ENCODE measurements at regions not wholly inside any gene's neighbourhood (a gene's known extent, or its start where the extent isn't known, plus 50 kb on each side); places are given as distances from the start of the nearest gene placed in this dataset.
"Not testable (repeated sequence)": the region's sequence is repeated elsewhere in the genome, so short reads cannot be mapped to it uniquely, and the experiment has no call there.

DNA sequence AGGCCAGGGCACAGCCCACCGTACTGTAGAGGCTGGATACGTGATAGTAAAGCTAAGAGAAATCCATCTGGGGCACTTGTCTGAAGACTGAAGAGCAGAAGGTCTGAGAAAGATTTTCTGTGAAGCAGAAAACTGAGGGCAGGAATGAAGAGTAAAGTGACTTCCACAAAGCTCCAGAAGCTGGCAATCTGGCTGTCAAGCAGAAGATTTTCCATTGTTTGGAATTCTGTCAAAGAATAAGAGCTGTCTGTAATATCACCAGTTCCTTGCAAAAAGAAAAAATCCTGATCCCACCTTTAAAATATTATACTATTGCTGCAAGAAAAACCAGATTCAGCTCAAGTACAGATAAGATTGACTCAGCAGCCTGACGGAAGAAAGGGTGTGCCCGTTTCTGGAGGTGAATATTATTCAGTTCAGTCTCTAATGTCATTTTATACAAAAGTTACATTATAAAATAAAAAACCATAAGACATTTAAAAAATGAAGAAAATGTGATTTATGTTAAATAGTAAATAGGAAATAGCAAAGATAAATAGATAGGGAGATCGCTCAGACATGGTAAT is 550.4 kb upstream of the SGO1 start:
- no peak for DNase-seq (ENCODE audit: low read depth in 2 of 2)

DNA sequence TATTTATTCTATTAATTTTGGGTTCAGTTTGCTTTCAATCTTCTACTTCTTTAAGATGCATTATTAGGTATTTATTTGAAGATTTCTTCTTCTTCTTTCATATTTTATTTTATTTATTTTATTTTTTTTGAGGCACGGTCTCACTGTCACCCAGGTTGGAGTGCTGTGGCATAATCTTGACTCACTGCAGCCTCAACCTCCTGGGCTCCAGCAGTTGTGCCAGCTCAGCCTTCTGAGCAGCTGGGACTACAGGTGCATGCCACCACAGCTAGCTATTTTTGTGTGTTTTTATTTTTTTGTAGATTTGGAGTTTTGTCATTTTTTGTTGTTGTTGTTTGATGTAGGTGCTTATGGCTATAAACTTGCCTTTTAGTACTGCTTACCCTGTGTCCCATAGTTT is 543.2 kb upstream of the SGO1 start:
- DNase-seq (ENCODE audit: low read depth in 2 of 2), result no peak

DNA sequence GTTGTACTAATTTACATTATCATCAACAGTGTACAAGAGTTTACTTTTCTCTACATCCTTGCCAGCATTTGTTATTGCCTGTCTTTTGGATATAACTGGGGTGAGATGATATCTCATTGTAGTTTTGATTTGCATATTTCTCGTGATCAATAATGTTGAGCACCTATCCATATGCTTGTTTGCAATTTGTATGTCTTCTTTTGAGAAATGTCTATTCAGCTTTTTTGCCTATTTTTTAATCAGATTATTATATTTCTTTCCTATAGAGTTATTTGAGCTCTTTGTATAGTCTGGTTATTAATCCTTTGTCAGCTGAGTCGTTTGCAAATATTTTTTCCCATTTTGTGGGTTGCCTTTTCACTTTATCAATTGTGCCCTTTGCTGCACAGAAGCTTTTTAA is 540.8 kb upstream of the SGO1 start:
- no peak for DNase-seq (ENCODE audit: low read depth in 2 of 2)

DNA sequence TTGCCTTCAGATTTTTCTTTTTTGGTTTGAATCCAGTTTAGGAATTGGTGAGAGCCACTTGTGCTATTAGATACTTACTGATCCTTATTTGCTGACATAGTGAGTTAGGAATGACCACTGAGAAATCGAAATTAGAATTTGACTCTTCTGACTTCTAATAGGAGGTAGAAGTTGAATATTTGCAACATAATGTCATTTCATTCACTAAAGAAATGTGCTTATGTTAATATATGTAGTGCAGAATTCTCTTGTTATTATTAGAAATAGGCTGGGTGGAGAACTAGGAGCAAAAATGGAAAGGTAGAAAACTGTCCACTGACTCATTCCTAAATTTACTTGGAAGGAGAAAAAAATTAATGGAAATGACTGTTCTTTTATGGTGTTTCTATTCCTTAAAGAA is 538.2 kb upstream of the SGO1 start:
- no peak for DNase-seq (ENCODE audit: low read depth in 2 of 2)

DNA sequence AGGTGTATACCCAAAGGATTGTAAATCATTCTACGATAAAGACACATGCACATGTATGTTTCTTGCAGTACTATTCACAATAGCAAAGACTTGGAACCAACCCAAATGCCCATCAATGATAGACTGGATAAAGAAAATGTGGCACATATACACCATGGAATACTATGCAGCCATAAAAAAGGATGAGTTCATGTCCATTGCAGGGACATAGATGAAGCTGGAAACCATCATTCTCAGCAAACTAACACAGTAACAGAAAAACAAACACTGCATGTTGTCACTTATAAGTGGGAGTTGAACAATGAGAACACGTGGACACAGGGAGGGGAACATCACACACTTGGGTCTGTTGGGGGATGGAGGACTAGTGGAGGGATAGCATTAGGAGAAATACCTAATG is 530.4 kb upstream of the SGO1 start:
- not testable (repeated sequence) for DNase-seq (ENCODE audit: low read depth in 2 of 2)

DNA sequence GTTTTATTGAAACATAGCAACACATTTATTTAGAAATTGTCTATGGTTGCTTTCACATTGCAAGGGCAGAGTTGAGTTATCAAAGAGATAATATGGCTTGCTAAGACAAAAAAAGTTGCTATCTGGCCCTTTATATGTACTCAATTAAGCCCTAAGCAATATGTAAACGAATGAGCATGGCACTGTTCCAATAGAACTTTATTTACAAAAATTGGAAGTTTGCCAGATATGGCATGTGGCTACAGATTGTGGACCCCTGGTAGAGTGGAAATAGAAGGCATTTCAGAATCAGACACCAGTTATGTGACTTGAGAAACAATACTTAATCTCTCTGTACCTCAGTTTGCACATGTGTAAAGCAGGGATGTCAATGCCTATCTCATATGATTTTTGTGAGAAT is 515.6 kb upstream of the SGO1 start:
- DNase-seq (ENCODE audit: low read depth in 2 of 2), result no peak

DNA sequence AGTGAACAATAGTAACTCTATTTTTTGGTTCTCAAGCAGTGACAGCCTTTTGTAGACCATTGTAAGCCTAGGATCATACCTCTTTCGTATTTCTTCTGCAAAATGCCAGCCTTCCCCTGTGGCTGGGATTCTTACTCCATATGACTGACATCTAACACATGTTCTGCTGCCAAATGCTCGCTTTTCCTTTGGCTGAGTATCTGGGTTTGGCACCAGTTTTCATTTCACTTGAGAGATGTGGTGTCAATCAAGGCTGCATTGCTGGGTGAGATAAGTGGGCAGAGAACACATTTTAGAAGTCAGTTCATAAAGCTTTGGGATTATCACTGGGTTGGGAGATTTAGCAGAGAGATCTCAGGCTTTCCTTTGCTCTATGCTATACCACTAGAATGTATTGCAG is 514.7 kb upstream of the SGO1 start:
- no peak for DNase-seq (ENCODE audit: low read depth in 2 of 2)

DNA sequence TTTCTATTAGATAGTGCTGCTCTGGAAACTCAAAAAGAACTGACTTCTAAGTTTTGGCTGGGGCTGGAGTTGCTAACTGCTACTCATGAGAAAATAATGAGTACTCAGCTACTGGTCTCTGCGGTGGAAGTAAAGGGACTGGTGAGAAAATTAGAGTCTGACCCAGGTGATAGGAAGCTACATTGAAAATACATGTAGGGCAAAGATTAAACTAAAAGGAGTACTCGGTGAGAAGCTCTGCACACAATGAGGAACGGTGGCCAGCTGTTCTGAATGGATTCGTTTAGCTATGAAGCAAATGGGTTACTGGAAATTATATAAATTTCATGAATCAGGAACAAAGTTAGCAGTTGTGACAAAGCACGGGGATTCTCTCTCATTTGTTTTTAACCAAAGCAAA is 512.9 kb upstream of the SGO1 start:
- DNase-seq (ENCODE audit: low read depth in 2 of 2), result no peak

DNA sequence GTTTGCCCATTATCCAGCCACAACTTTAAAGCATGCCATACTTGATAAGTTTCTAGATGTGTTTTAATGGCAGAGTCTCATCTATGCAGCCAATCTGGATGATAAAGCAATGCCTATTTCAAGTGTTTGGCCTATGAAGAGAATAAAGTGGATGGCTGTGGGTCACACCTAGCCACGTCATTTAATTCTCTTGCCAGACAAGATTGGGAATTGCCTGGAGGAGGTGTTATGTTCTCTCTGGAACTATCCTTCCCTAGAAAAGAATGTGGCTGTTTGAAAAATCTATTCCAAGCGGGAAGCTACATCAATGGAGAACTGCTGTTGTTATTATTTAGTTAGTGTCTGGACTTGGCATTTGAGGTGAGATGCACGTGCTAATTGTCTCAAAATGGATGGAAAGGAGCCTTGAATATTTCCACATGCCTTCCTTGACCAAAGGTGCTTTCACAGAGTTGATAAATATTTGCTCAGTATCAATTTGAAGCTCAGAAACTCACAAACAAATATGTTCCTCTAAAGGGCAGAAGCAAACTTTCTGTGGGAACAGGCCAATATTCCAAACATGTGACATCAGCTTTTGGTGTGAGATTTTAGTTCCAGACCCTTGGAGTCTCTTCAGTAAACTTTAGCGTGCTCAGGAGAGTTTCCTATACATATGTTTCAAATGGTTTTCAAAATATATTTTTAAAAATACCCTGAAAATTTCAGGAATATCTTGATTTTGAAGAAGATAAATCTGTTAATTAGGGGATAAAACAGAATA is 510.6 kb upstream of the SGO1 start:
- DNase-seq (ENCODE audit: low read depth in 2 of 2), result no peak

DNA sequence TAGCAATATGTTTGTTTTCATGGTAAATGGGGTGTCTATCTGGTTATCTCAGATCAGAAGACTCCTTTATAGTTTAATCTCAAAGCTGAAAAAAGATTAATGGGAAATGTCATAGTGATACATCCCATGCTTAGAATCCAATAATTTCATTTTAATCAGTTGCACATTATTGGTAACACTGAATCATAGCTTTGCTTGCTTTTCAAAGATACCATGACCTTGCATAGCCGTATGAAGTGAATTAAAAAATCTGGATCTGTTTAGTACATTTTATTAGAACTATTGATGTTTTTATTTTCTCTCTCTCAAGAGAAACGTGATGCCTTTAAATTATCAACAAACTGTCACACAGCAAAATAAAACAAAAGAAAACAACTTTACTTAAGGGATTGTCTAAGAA is 506.7 kb upstream of the SGO1 start:
- DNase-seq (ENCODE audit: low read depth in 2 of 2), result no peak

DNA sequence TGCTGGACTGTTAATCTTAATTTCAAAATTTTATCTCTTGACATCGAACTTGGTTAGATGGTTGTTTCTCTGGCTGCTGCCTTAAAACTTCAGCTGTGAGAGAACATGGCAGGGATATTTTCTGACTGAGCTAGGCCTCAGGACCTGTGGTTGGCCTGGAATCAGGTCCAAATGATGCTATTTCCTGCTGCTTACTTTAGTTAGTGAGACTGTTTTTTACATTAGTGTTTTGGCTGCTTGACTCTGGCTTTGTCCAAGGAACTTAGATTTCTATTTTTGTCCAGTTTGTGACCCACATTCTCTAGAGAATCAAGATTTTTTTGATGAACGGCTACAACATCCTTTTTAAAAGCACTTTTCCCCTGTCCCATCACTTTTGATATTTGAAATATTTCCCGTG is 497.9 kb upstream of the SGO1 start:
- no peak for DNase-seq (ENCODE audit: low read depth in 2 of 2)

DNA sequence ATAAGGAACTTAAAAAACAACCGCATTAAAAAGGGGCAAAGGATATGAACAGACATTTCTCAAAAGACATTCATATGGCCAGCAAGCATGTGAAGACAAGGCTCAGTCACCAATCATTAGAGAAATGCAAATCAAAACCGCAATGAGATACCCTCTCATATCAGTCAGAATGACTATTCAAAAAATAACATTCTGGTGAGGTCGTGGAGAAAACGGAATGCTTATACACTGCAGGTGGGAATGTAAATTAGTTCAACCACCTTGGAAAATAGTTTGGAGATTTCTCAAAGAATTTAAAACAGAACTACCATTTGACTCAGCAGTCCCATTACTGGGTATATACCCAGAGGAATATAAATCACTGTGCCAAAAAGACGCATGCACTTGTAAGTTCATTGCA is 496.6 kb upstream of the SGO1 start:
- no peak for DNase-seq (ENCODE audit: low read depth in 2 of 2)

DNA sequence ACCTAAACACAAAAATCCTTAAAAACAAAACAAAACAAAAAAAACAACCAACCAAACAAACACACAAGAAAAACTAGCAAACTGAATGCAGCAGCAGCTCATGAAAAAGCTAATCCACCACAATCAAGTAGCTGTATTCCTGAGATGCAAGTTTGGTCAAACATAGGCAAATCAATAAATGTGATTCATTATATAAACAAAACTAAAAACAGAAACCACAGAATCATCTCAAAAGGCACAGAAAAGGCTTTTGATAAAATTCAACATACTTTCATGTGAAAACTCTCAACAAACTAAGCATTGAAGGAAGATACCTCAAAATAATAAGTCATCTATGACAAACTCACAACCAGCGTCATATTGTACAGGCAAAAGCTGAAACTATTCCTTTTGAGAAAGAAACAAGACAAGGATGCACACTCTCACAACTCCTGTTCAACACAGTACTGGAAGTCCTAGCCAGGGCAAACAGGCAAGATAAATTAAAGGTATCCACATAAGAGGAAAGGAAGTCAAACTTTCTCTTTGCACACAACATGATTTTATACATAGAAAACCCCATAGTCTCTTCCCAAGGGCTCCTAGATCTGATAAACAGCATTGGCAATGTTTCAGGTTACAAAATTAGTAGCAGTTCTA is 495.1 kb upstream of the SGO1 start:
- no peak for DNase-seq (ENCODE audit: low read depth in 2 of 2)

DNA sequence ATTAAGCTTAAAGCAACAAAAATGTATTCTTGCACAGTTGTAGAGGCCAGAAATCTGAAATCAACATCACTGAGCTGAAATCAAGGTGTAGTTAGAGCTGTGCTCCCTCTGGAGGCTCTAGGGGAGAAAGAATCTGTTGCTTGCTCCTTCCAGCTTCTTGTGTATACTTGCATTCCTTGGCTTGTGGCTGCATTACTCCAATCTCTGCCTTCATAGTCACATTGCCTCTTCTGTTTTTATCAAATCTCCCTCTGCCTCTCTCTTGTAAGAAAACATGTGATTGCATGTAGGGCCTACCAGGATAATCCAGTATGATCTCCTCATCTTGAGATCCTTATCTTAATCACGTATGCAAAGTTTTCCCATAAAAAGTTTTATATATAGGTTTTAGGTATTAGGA is 487.9 kb upstream of the SGO1 start:
- no peak for DNase-seq (ENCODE audit: low read depth in 2 of 2)

DNA sequence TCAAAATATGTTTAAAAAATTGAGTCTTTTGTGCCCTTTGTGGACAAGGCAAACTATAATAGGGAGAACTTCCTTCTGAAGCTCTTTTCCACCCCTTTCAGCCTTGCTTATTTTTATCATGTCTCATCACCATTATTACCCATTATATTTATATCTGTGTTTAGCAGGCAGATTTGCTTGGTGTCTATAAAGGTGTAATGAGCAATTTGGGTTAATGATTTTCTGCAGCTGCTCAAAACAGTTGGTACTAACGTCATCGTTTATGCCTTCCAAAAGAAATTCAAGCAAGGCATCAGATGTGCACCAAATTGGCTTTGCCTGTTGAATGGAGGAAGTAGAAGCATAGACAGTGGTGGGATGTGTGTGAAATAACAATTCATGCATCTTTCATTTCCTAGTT is 483.7 kb upstream of the SGO1 start:
- no peak for DNase-seq (ENCODE audit: low read depth in 2 of 2)

DNA sequence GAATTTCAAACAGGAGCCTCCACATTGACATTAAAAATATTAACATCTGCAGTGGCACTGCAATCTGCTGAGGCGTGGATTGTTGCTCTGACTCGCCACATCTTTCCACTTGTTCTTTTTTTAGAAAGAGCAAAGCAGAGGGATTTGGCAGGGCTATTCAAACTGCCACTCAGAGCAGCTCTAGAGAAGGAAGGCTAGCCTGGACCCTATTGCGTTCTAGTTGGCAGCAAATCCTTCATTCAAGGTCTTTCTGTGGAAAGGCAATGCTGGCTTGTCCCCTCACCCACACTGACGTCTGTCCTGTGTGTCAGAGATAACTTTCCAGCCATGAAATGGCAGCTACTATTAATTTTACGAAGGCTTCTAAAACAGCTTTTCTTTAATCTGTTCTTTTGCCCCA is 483.2 kb upstream of the SGO1 start:
- DNase-seq (ENCODE audit: low read depth in 2 of 2), result no peak

DNA sequence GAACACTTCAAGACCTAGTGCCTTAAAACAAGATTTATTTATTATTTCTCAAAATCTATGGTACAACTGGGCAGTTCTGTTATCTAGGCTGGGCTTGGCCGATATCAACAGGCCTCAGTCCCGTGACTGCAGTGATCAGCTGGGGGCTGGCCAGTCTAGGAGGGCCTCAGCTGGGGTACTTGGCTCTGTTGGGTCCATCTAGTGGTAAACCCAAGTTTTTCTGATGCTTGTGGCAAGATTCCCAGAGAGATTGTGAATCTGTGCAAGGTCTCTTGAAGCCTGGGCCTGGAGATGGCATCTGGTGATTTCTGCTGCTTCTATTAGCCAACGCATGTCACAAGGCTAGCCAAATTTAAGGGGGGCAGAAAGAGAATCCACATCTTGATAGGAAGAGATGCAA is 482.4 kb upstream of the SGO1 start:
- DNase-seq (ENCODE audit: low read depth in 2 of 2), result no peak

DNA sequence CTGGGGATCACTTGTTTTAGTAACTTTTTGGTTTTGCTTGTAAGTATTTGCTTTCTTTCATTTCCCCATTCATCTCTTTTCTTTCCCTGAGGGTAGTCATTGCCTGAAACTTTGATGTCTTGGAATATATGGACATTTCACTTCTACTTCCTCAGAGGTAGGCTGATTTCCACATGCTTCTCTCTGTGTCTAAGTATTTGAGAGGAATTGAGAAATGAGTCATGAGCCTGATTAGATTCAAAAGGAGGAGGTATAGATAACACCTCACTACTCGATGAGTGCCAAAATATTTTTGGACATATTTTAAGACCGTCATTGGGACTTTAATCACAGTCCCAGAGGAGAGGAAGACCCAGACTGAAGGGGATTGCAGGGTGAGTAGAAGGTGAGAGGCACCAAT is 480.1 kb upstream of the SGO1 start:
- DNase-seq (ENCODE audit: low read depth in 2 of 2), result no peak

DNA sequence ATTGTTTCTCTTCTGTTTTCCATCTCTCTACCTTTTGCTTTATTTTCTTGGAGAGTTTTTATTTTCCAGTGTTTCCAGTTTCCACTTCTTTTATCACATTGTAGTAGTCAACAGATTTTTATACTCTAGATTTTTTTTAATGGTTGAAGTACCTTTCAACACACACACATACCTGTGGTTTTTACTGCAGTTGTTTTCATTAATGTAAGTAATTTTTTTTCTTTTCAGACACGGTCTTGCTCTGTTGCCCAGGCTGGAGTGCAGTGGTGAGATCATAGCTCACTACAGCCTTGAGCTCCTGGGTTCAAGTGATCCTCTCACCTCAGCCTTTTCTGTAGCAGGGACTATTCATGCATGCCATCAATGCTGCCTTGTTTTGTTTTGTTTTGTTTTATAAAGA is 472.5 kb upstream of the SGO1 start:
- DNase-seq (ENCODE audit: low read depth in 2 of 2), result no peak

DNA sequence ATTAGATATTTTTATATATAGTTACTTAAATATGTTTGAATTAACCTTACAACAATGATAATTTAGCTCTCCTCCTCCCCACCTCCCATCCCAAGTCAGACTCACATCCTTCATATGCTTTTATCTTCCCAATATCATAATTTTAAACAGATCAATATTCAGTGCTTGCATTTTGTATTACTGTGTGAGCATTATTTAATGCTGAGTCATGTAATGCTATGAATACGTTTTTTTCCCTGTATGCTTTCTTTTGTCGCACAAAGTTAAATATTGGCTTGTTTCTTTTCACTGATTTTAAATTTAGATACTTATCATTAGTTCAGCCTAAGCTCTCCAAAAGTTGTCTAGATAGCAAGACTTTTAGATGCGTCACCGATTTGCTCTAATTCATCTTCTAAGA is 471.6 kb upstream of the SGO1 start:
- DNase-seq (ENCODE audit: low read depth in 2 of 2), result no peak

DNA sequence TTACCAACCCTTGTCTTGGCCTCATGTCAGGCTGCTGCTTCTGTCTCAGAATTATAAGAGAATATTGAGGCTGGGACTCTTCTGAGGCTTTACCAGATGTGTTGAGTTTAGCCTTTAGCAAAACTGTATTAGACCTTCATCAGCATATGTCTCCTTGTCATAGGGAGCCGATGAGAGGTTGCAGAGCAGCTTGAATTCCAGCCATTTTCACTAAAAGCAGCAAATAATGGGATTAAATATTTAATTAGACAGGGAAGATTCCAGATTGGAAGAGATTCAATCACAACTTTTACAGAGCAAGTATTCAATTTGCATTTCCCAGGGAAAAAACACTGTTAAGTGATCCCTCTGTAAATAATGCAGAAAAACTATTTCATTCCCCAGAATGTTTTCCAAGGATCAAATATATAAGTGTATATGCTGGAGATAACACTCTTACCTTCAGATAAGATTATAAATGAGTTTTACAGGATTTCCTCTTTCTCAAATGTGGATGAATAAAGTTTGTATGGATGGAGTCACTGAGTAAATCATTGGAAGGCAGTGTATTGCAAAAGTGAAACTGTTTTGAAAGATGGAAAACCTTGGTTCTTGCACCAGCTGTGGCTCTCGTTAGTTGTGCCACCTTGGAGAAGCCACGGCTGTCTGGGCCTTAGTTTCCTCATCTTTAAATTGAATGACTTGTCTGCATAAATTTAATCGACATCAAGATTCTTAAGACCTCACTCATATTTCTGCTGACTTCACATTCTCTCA is 466.4 kb upstream of the SGO1 start:
- DNase-seq (ENCODE audit: low read depth in 2 of 2), result no peak

DNA sequence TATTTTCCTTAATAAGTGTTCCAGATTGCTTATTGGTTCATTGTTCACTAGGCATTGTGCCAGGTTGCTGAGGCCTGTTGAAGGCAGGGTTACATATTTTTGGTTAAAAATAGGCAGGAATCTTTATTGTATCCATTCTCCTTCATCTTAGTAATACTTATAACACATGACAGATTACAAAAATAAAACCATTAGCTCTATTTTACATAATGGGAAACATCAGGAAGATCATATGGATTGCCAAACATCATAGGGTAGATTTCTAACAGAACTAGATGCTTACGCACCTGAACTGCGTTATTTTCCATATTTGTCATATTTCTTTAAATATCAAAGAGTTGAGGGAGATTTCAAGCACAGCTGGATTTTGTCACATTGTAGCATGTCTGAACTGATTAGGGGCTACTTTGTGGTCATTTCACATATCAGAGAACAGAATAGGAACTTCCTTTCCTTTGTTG is 462.9 kb upstream of the SGO1 start:
- no peak for DNase-seq (ENCODE audit: low read depth in 2 of 2)

DNA sequence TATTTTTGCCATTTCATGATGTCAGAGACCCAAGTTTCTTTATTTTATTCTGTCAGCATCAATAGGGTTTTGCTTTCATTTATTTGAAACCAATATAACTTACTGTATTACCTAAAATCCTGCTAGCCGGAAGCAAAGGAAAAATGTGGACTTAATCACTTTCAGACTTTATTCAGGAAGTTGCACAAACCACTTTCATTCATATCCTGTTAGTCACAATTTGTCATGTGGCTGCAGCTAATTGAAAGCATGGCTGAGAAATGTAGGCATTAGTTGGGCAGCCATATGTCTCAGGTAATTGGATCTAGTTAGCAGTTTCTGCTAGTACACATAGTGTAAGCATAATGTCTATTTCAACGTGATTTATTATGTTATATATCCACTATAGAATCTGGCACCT is 462.3 kb upstream of the SGO1 start:
- DNase-seq (ENCODE audit: low read depth in 2 of 2), result no peak

Measured in stimulated activated CD4-positive, alpha-beta T cell treated with anti-CD3 and anti-CD28 coated beads, Interleukin-12 subunit alpha, Interleukin-12 subunit beta, amount 100 ng/mL, for 24 hours (primary cell).